ENCODE measurements at regions not wholly inside any gene's neighbourhood (a gene's known extent, or its start where the extent isn't known, plus 50 kb on each side); places are given as distances from the start of the nearest gene placed in this dataset.
A peak's percentile ranks its signal among the peaks of the same experiment; 100 is the strongest.

- Mint-ChIP-seq H3K9me3 (ENCODE audit: unreplicated experiment) (no peaks in the 10 kb centered on the region), H3K4me1 (ENCODE audit: unreplicated experiment) (peaks cover 6% of the 10 kb centered on the region), H3K36me3 (ENCODE audit: low read depth, unreplicated experiment) (no peaks in the 10 kb centered on the region), H3K27me3 (ENCODE audit: unreplicated experiment) (no peaks in the 10 kb centered on the region), H3K4me3 (ENCODE audit: unreplicated experiment) (no peak overlapping the region), H3K27ac (ENCODE audit: unreplicated experiment) (no peak overlapping the region)
- peak; percentile 31 for DNase-seq (ENCODE audit: low spot score)
- TF ChIP-seq CTCF (IDR thresholded peaks at IDR 0.05; ENCODE audit: unreplicated experiment), result no peak
Observed at GRCh38 chr4:138035781-138036258, 206.3 kb downstream of the SLC7A11 start.

- H3K4me3 Mint-ChIP-seq (ENCODE audit: unreplicated experiment), result no peak overlapping the region
- H3K27me3 Mint-ChIP-seq (ENCODE audit: unreplicated experiment), result no peaks in the 10 kb centered on the region
- H3K9me3 Mint-ChIP-seq (ENCODE audit: unreplicated experiment), result no peaks in the 10 kb centered on the region
- no peak for DNase-seq (ENCODE audit: low spot score)
- peaks cover 4% of the 10 kb centered on the region for H3K4me1 Mint-ChIP-seq (ENCODE audit: unreplicated experiment)
- no peak for TF ChIP-seq CTCF (IDR thresholded peaks at IDR 0.05; ENCODE audit: unreplicated experiment)
- H3K27ac Mint-ChIP-seq (ENCODE audit: unreplicated experiment), result no peak overlapping the region
- H3K36me3 Mint-ChIP-seq (ENCODE audit: low read depth, unreplicated experiment), result no peaks in the 10 kb centered on the region
Observed at GRCh38 chr4:138034871-138035270, 207.3 kb downstream of the SLC7A11 start.

- DNase-seq (ENCODE audit: low spot score), result no peak
- no peak overlapping the region for H3K27ac Mint-ChIP-seq (ENCODE audit: unreplicated experiment)
- no peak for TF ChIP-seq CTCF (IDR thresholded peaks at IDR 0.05; ENCODE audit: unreplicated experiment)
- no peaks in the 10 kb centered on the region for H3K27me3 Mint-ChIP-seq (ENCODE audit: unreplicated experiment)
- peaks cover 3% of the 10 kb centered on the region for H3K4me1 Mint-ChIP-seq (ENCODE audit: unreplicated experiment)
- H3K9me3 Mint-ChIP-seq (ENCODE audit: unreplicated experiment), result no peaks in the 10 kb centered on the region
- H3K4me3 Mint-ChIP-seq (ENCODE audit: unreplicated experiment), result no peak overlapping the region
- H3K36me3 Mint-ChIP-seq (ENCODE audit: low read depth, unreplicated experiment), result no peaks in the 10 kb centered on the region
Observed at GRCh38 chr4:138032222-138032621, 209.9 kb downstream of the SLC7A11 start.

- no peak overlapping the region for H3K27ac Mint-ChIP-seq (ENCODE audit: unreplicated experiment)
- TF ChIP-seq CTCF (IDR thresholded peaks at IDR 0.05; ENCODE audit: unreplicated experiment), result no peak
- no peaks in the 10 kb centered on the region for H3K36me3 Mint-ChIP-seq (ENCODE audit: low read depth, unreplicated experiment)
- no peak for DNase-seq (ENCODE audit: low spot score)
- H3K9me3 Mint-ChIP-seq (ENCODE audit: unreplicated experiment), result no peaks in the 10 kb centered on the region
- H3K27me3 Mint-ChIP-seq (ENCODE audit: unreplicated experiment), result no peaks in the 10 kb centered on the region
- H3K4me1 Mint-ChIP-seq (ENCODE audit: unreplicated experiment), result no peaks in the 10 kb centered on the region
- no peak overlapping the region for H3K4me3 Mint-ChIP-seq (ENCODE audit: unreplicated experiment)
Observed at GRCh38 chr4:138030375-138030774, 211.8 kb downstream of the SLC7A11 start.

GRCh38 chr4:138028923-138029322, 213.2 kb downstream of the SLC7A11 start:
- H3K9me3 Mint-ChIP-seq (ENCODE audit: unreplicated experiment), result no peaks in the 10 kb centered on the region
- no peak for DNase-seq (ENCODE audit: low spot score)
- no peak overlapping the region for H3K4me3 Mint-ChIP-seq (ENCODE audit: unreplicated experiment)
- no peak overlapping the region for H3K27ac Mint-ChIP-seq (ENCODE audit: unreplicated experiment)
- no peaks in the 10 kb centered on the region for H3K4me1 Mint-ChIP-seq (ENCODE audit: unreplicated experiment)
- H3K27me3 Mint-ChIP-seq (ENCODE audit: unreplicated experiment), result no peaks in the 10 kb centered on the region
- TF ChIP-seq CTCF (IDR thresholded peaks at IDR 0.05; ENCODE audit: unreplicated experiment), result no peak
- no peaks in the 10 kb centered on the region for H3K36me3 Mint-ChIP-seq (ENCODE audit: low read depth, unreplicated experiment)
